22Rv1 (cell line): ENCODE measurements at regions not wholly inside any gene's neighbourhood (a gene's known extent, or its start where the extent isn't known, plus 50 kb on each side); places are given as distances from the start of the nearest gene placed in this dataset.

Source experiments
- CTCF ChIP-seq: fragments of 450-650 bp; IDR thresholded peaks from 2 replicates; pipeline ENCODE4 v1.5.1; 2017; ENCODE audit warnings: mild to moderate bottlenecking
- ZFX ChIP-seq: fragments of 450-650 bp; IDR thresholded peaks from 2 replicates; pipeline ENCODE4 v1.6.1; 2017; ENCODE audit warnings: antibody characterized with exemption, borderline replicate concordance

- TF ChIP-seq CTCF (no peak), ZFX (no peak)
Observed at GRCh38 chr5:40240111-40240510, 439.6 kb upstream of the PTGER4 start.
